IMR-90 (cell line): ENCODE measurements at regions not wholly inside any gene's neighbourhood (a gene's known extent, or its start where the extent isn't known, plus 50 kb on each side); places are given as distances from the start of the nearest gene placed in this dataset.

ENCODE experiments used
- ATAC-seq: fragments of 200-7000 bp; cut with Tn5 transposase; 2 replicates; pipeline ENCODE4 v1.9.1; 2020; ENCODE audit warnings: low read depth, mild to moderate bottlenecking, moderate library complexity
- BruUV-seq: library from RNA; stranded (reverse); fragments of 400-500 nt; replicated peaks from 2 replicates; lab custom pipeline; 2021; lab: Mats Ljungman, UMichigan
- CTCF ChIA-PET: fragments of 300-600 bp; formaldehyde crosslinking; extraction: SDS; loops from one replicate; lab custom pipeline; 2021; ENCODE audit warnings: antibody characterized with exemption; lab: Yijun Ruan, JAX
- POLR2A ChIA-PET: fragments of 300-600 bp; sonication (Branson Sonifier 250); formaldehyde crosslinking; loops from one replicate; lab custom pipeline; 2022; ENCODE audit warnings: antibody characterized with exemption; ENCODE audit not compliant: unreplicated experiment; lab: Charles Lee
- DNase-seq: peaks from one replicate; pipeline ENCODE4 v3.0.0; 2013
- H2AFZ ChIP-seq: replicated peaks from 2 replicates; pipeline ENCODE3; 2013; ENCODE audit warnings: low read length, mild to moderate bottlenecking; ENCODE audit not compliant: poor library complexity
- H2AK5ac ChIP-seq: 2 replicates; pipeline ENCODE4 v1.6.1; 2013; ENCODE audit warnings: low read depth, low read length, inconsistent platforms
- H2AK9ac ChIP-seq: replicated peaks from 2 replicates; pipeline ENCODE3; 2013; ENCODE audit warnings: mild to moderate bottlenecking, low read depth, low read length, moderate library complexity; ENCODE audit not compliant: poor library complexity
- H2BK120ac ChIP-seq: 2 replicates; pipeline ENCODE4 v1.6.1; 2013; ENCODE audit warnings: low read depth, low read length, inconsistent platforms
- H2BK15ac ChIP-seq: 3 replicates; pipeline ENCODE4 v1.6.1; 2013; ENCODE audit warnings: low read depth, low read length, inconsistent platforms
- H2BK20ac ChIP-seq: 2 replicates; pipeline ENCODE4 v1.6.1; 2013; ENCODE audit warnings: low read depth, mild to moderate bottlenecking, inconsistent platforms, low read length, moderate library complexity
- H2BK5ac ChIP-seq: 2 replicates; pipeline ENCODE4 v1.6.1; 2013; ENCODE audit warnings: mild to moderate bottlenecking, low read depth, low read length, inconsistent platforms; ENCODE audit not compliant: poor library complexity, severe bottlenecking
- H3K14ac ChIP-seq: replicated peaks from 2 replicates; pipeline ENCODE4 v1.6.1; 2013; ENCODE audit warnings: low read depth, low read length, inconsistent platforms
- H3K18ac ChIP-seq: 2 replicates; pipeline ENCODE4 v1.6.1; 2013; ENCODE audit warnings: low read depth, low read length, control low read depth
- H3K23ac ChIP-seq: 2 replicates; pipeline ENCODE4 v1.6.1; 2013; ENCODE audit warnings: low read depth, low read length, inconsistent platforms
- H3K27ac ChIP-seq: 2 replicates; pipeline ENCODE4 v1.5.1; 2013; ENCODE audit warnings: mild to moderate bottlenecking, control low read depth, low read length; ENCODE audit not compliant: insufficient read depth
- H3K27me3 ChIP-seq: 2 replicates; pipeline ENCODE4 v1.6.1; 2013; ENCODE audit warnings: low read length; ENCODE audit not compliant: control insufficient read depth, insufficient read depth
- H3K36me3 ChIP-seq: 2 replicates; pipeline ENCODE4 v1.6.1; 2013; ENCODE audit warnings: low read length, mixed read lengths; ENCODE audit not compliant: control insufficient read depth, insufficient read depth
- H3K4ac ChIP-seq: 2 replicates; pipeline ENCODE4 v1.6.1; 2013; ENCODE audit warnings: low read depth, low read length, inconsistent platforms
- H3K4me1 ChIP-seq: 2 replicates; pipeline ENCODE4 v1.6.1; 2013; ENCODE audit warnings: low read length, mixed read lengths; ENCODE audit not compliant: control insufficient read depth, insufficient read depth
- H3K4me2 ChIP-seq: 2 replicates; pipeline ENCODE4 v1.6.1; 2013; ENCODE audit warnings: low read depth, mild to moderate bottlenecking, control low read depth, low read length, moderate library complexity
- H3K4me3 ChIP-seq: 2 replicates; pipeline ENCODE4 v1.5.1; 2013; ENCODE audit warnings: low read depth, mild to moderate bottlenecking, control low read depth, low read length, moderate library complexity; ENCODE audit not compliant: insufficient read depth
- H3K56ac ChIP-seq: 2 replicates; pipeline ENCODE4 v1.6.1; 2013; ENCODE audit warnings: low read length, inconsistent platforms; ENCODE audit not compliant: insufficient read depth; ENCODE audit errors: extremely low read depth
- H3K79me1 ChIP-seq, 2 experiments: 2 replicates each; pipeline ENCODE4 v1.6.1; 2013; ENCODE audit warnings: low read length in 2 of 2, inconsistent platforms in 1 of 2, low read depth in 1 of 2
- H3K9ac ChIP-seq: 2 replicates; pipeline ENCODE4 v1.6.1; 2013; ENCODE audit warnings: low read depth, low read length, control low read depth
- H3K9me1 ChIP-seq: 2 replicates; pipeline ENCODE4 v1.6.1; 2013; ENCODE audit warnings: low read length, inconsistent platforms; ENCODE audit not compliant: insufficient read depth
- H3K9me3 ChIP-seq: 2 replicates; pipeline ENCODE4 v1.6.1; 2013; ENCODE audit warnings: low read length; ENCODE audit not compliant: control insufficient read depth, insufficient read depth
- H4K20me1 ChIP-seq: 2 replicates; pipeline ENCODE4 v1.6.1; 2013; ENCODE audit warnings: low read length, inconsistent platforms; ENCODE audit not compliant: insufficient read depth
- H4K5ac ChIP-seq: 2 replicates; pipeline ENCODE4 v1.6.1; 2013; ENCODE audit warnings: mild to moderate bottlenecking, low read depth, low read length, control low read depth
- H4K8ac ChIP-seq, 2 experiments: 2 replicates each; pipeline ENCODE4 v1.6.1; 2013; ENCODE audit warnings: low read depth in 2 of 2, low read length in 2 of 2, control low read depth in 1 of 2, inconsistent platforms in 1 of 2
- H4K91ac ChIP-seq: 2 replicates; pipeline ENCODE4 v1.6.1; 2013; ENCODE audit warnings: low read depth, low read length, inconsistent platforms; ENCODE audit not compliant: insufficient read depth
- CTCF ChIP-seq: conservative IDR thresholded peaks from 2 replicates; pipeline ENCODE4 v1.5.1; 2012; ENCODE audit warnings: mild to moderate bottlenecking, low read depth, low read length, improper control_type of control experiment
- ELK1 ChIP-seq: fragments of 150-350 bp; IDR thresholded peaks from 2 replicates; pipeline ENCODE4 v1.6.1; 2016; ENCODE audit warnings: low read depth, mild to moderate bottlenecking, low read length, moderate library complexity, borderline replicate concordance
- MAFK ChIP-seq: IDR thresholded peaks from 2 replicates; pipeline ENCODE4 v1.6.1; 2012; ENCODE audit warnings: low read depth, low read length, improper control_type of control experiment
- MAZ ChIP-seq: IDR thresholded peaks from 2 replicates; pipeline ENCODE4 v1.6.1; 2012; ENCODE audit warnings: low read depth, mild to moderate bottlenecking, low read length, improper control_type of control experiment, moderate library complexity, borderline replicate concordance
- NFE2L2 ChIP-seq: fragments of 150-350 bp; IDR thresholded peaks from 2 replicates; pipeline ENCODE4 v1.6.1; 2016; ENCODE audit warnings: low read depth, mild to moderate bottlenecking, low read length
- POLR2A ChIP-seq: IDR thresholded peaks from 2 replicates; pipeline ENCODE4 v1.6.1; 2012; ENCODE audit warnings: mild to moderate bottlenecking, low read depth, low read length
- RCOR1 ChIP-seq: IDR thresholded peaks from 2 replicates; pipeline ENCODE4 v1.6.1; 2012; ENCODE audit warnings: mild to moderate bottlenecking, low read length, improper control_type of control experiment; ENCODE audit not compliant: insufficient replicate concordance
- WGBS, 2 experiments: methylation state at CpG; one replicate each; pipeline versions ENCODE4 v1.1.5 to v1.1.7; 2013; ENCODE audit warnings: missing lambda C conversion rate in 2 of 2; ENCODE audit not compliant: insufficient read length in 1 of 2; ENCODE audit errors: extremely low coverage in 2 of 2; 5-methylcytosine and 5-hydroxymethylcytosine counted together
- dilution Hi-C: fragments of 300-500 bp; cut with HindIII; formaldehyde crosslinking; loops from one replicate; pipeline ENCODE4 v1.14.3; 2018; ENCODE audit warnings: low sequenced_read_pairs; ENCODE audit not compliant: unreplicated experiment
- in situ Hi-C: fragments of 300-500 bp; cut with MboI; formaldehyde crosslinking; loops from 3 replicates; pipeline ENCODE4 v1.14.3; 2019; ENCODE audit warnings: low sequenced_read_pairs, inconsistent platforms, mixed read lengths
- intact Hi-C: fragments of 100-400 bp; cut with micrococcal nuclease; formaldehyde crosslinking; loops from 2 replicates; pipeline ENCODE4 v1.10.0; 2022
- TF ChIP-seq, protein P1 (sequence below): fragments of 150-350 bp; IDR thresholded peaks from 2 replicates; pipeline ENCODE4 v1.6.1; 2017; ENCODE audit warnings: mild to moderate bottlenecking, antibody characterized with exemption, low read length, low read depth

- H3K79me1 ChIP-seq, result no peaks in the 10 kb centered on the region
- no peak overlapping the region for H3K4ac ChIP-seq
- DNase-seq (no peak), ATAC-seq (no peak)
- H3K18ac ChIP-seq, result no peak overlapping the region
- ChIA-PET CTCF (no interaction called here), POLR2A (no interaction called here)
- no peak overlapping the region for H2AK9ac ChIP-seq
- H3K4me2 ChIP-seq, result no peak overlapping the region
- BruUV-seq, result no TSS peak
- dilution Hi-C loops, result no loop called here
- no peaks in the 10 kb centered on the region for H3K9me1 ChIP-seq
- H4K8ac ChIP-seq, result no peak overlapping the region
- TF ChIP-seq ELK1 (no peak), MAFK (no peak), NFE2L2 (no peak), CTCF (no peak), RCOR1 (no peak), MAZ (no peak), POLR2A (no peak)
- TF ChIP-seq, protein P1, sequence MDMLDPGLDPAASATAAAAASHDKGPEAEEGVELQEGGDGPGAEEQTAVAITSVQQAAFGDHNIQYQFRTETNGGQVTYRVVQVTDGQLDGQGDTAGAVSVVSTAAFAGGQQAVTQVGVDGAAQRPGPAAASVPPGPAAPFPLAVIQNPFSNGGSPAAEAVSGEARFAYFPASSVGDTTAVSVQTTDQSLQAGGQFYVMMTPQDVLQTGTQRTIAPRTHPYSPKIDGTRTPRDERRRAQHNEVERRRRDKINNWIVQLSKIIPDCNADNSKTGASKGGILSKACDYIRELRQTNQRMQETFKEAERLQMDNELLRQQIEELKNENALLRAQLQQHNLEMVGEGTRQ, result no peak
- in situ Hi-C loops, result no loop called here
- H2BK5ac ChIP-seq, result no peak overlapping the region
- peaks cover 43% of the 10 kb centered on the region for H3K27me3 ChIP-seq
- no peaks in the 10 kb centered on the region for H3K36me3 ChIP-seq
- no peak overlapping the region for H3K23ac ChIP-seq
- H3K4me1 ChIP-seq, result no peaks in the 10 kb centered on the region
- no peak overlapping the region for H4K5ac ChIP-seq
- no CpG with 5 or more reads among the region's 13 CpGs for WGBS, 2 experiments
- H4K91ac ChIP-seq, result no peak overlapping the region
- no peak overlapping the region for H2BK15ac ChIP-seq
- no peak overlapping the region for H2AFZ ChIP-seq
- H2BK20ac ChIP-seq, result no peak overlapping the region
- H3K9me3 ChIP-seq, result peaks cover 2% of the 10 kb centered on the region; the same call in 1 of the 2 replicates
- no peak overlapping the region for H3K56ac ChIP-seq
- H3K27ac ChIP-seq, result no peak overlapping the region
- H3K9ac ChIP-seq, result no peak overlapping the region
- intact Hi-C loops, result no loop called here
- no peak overlapping the region for H2AK5ac ChIP-seq
- no peak overlapping the region for H3K14ac ChIP-seq
- no peak overlapping the region for H3K4me3 ChIP-seq
- no peak overlapping the region for H2BK120ac ChIP-seq
- H4K20me1 ChIP-seq, result no peaks in the 10 kb centered on the region
Observed at GRCh38 chrX:119996600-119997524, 53.3 kb upstream of the NKAP start.
